Hematopoietic multipotent progenitor cell treated with erythropoietin and hydrocortisone succinate and interleukin-3 and kit ligand, for 8 days (in vitro differentiated cells): ENCODE measurements at regions not wholly inside any gene's neighbourhood (a gene's known extent, or its start where the extent isn't known, plus 50 kb on each side); places are given as distances from the start of the nearest gene placed in this dataset.

Source experiments
- DNase-seq: peaks from one replicate; pipeline ENCODE4 v3.0.0-alpha.2; 2015

GRCh38 chr6:128827675-128828464 lies 55.1 kb upstream of the LAMA2 start:
- no peak for DNase-seq

DNA sequence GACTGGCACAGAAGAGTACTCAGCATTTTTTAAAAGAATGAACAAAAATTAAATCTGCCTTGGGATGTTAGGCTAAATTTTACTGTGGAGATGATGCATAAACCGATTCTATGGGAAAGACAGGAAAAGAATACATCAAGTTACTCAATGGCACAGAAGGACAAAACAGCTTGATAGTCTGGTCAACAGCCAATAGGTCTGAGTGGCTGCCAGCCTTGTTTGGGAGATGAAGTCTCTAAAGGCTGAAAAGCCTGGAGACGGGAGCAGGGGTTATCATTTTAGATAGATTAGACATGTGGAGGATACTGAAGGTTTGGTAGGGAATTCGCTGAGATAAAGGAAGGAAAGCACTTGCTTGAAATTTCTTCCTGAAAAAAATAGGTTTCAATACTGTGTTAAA lies 56.3 kb upstream of the LAMA2 start:
- no peak for DNase-seq

- no peak for DNase-seq
Measured at GRCh38 chr6:128822271-128822670, 60.7 kb upstream of the LAMA2 start.

DNA sequence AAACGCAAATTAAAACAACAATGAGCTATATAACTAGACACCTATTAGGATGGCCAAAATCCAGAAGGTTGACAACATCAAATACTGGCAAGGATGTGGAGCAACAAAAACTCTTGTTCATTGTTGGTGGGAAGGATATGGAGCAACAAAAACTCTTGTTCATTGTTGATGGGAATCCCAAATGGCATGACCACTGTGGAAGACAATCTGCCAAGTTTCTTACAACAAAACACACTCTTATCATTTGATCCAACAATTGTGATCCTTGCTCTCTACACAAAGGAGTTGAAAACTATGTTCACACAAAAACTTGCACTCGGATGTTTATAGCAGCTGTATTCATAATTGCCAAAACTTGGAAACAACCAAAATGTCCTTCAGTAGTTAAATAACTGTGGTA lies 61.8 kb upstream of the LAMA2 start:
- DNase-seq = no peak

GRCh38 chr6:128808856-128809255 lies 74.1 kb upstream of the LAMA2 start:
- DNase-seq = no peak

- DNase-seq = peak; percentile 9
Measured at GRCh38 chr6:128807577-128807976, 75.4 kb upstream of the LAMA2 start.

DNA sequence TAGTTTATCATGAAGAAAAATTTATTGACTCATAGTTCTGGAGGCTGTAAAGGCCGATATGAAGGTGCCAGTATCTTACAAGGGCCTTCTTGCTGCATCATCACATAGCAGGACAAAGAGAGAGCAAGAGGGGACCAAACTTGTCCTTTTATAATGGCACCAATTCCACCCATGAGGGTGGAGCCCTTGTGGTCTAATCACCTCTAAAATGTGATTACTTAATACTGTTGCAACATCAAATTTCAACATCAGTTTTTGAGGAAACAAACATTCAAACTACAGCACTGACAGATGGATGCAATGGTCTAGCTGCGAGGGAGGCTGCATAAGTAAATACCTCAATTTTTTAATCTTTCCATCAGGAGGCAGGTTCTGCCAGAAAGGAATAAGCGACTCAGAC lies 76.7 kb upstream of the LAMA2 start:
- no peak for DNase-seq

GRCh38 chr6:128803911-128804310 lies 79.0 kb upstream of the LAMA2 start:
- no peak for DNase-seq

- no peak for DNase-seq
Measured at GRCh38 chr6:128801621-128802020, 81.3 kb upstream of the LAMA2 start.

GRCh38 chr6:128784266-128784665 lies 98.7 kb upstream of the LAMA2 start:
- DNase-seq = no peak

DNA sequence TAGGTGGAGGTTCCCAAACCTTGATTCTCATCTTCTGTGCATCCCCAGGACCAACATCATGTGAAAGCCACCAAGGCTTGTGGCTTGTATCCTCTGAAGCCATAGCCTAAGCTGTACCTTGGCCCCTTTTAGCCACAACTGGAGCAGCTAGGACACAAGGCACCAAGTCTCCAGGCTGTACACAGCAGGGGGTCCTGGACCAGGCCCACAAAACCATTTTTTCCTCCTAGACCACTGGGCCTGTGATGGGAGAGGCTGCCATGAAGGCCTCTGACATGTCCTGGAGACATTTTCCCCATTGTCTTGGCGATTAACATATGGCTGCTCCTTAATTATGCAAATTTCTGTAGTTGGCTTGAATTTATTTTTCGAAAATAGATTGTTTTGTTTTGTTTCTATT lies 114.8 kb upstream of the LAMA2 start:
- no peak for DNase-seq

GRCh38 chr6:128767705-128768104 lies 115.2 kb upstream of the LAMA2 start:
- DNase-seq = no peak

GRCh38 chr6:128767150-128767549 lies 115.8 kb upstream of the LAMA2 start:
- no peak for DNase-seq

GRCh38 chr6:128763599-128764300 lies 119.2 kb upstream of the LAMA2 start:
- DNase-seq = no peak

GRCh38 chr6:128759901-128760300 lies 123.0 kb upstream of the LAMA2 start:
- DNase-seq = no peak

DNA sequence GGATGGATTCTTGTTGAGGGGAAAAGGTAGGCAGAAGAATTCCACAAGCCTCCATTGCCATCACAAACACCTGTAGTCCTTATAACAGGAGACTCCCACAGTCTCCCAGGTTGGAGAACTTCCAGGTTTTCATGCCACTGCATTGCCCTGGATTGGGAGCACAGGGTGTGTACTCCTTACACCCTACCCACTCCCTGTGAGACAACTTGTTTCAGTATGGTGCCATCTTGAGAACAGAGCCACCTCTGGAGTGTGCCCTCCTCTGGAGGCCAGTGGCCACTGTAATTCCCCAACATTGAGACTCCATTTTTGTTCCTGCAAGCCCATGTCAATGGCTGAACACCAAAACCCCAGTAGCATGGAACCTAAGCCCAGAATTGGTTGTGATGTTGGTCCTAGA lies 123.5 kb upstream of the LAMA2 start:
- DNase-seq = no peak

DNA sequence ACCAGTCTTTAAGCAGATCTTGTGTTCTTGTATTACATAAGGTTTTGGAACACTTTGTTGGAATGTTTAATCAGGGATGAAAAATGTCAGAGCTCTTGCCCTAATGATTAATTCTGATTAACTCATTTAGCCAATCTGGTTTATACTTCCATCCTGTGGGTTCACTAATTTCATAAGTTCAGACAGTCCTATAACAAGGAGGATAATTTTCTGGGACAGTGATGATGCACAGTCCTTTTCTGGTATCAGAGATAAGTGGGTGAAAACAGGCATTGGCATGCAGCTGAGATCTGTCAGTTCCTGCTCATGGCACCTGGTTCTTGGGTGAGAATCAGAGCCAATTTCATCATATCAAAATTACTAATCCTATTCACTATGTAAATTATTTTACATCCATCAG lies 125.0 kb upstream of the LAMA2 start:
- DNase-seq = no peak

DNA sequence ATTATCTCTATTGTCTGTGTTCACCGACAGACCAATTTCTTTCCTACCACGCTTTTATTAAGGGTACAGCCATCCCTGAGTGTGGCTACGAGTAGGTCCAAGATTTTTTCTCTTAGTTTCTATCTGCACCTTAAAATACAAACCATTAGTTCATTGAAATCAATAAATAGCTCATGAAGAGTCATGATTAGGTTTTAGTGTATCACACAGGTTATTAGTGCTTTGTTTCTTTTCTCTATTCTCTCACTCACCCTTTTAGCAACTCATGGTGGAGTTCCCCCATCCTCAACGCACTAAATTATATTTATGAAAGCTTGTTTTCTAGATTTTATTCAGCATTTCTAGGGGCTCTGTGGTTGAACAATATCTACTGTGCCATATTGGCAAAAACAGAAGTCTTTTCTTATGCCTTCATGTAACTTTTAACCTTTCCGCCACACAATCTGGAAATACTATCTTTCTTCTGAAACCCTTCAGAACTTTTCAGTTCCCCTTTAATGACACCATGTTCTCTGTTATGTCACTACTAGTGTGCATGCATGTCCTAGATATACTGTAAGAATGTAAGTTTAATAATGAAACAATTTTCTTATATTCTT lies 128.2 kb upstream of the LAMA2 start:
- no peak for DNase-seq

DNA sequence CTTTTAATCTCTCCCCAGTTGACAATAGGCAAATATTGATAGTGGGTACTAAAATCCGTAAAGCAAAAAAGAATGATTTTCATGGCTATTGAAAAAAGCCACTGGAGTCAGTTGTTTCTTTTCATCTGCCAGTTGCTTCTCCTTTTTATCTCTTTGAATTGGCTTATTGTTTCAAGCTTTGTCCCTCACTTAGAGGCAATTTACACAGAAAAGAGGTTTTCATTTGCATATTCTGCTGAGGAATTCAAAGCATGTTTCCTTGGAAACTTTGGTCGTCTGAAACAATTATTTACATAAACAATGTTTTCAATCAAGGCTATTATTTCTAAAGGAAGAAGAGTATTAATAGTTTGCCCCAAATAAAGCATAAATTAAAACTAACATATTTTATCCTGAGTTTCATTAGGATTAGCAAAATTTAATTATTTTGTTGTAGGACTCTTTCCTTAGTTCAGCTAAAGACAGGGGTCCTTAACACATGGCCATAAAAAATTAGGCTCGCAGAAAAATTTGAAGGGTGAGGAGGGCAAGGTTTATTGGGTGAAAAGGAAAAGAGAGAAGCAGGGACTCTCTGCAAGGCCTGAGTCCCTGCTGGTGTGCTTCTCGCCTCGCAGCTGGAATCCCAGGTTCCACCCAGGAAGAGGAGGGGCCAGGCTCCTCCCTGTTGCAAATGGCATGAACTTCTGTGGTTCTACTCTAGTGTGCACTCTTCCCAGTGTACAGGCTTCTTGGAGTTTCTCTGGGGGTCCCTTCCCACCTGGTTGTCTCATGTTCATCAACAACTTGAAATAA lies 138.8 kb upstream of the LAMA2 start:
- DNase-seq = no peak

DNA sequence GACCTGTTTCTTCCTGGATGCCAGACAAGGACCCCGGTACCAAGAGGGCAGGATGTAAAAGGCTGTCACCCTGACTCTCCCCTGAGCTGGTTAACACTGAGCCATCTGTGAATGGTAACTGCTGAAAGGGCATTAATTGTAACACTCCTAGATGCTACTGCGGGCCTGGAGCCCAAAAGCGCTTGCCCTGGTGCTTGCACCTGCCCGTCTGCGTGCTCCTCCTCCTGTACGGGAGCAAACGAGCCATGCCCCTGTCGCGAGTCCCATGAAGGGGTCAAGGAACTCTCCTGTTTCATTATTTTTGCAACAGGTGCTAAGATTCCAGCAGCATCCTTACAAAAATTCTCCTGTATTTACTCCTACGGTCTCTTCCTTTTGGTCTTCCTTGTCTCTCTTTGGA lies 140.0 kb upstream of the LAMA2 start:
- no peak for DNase-seq

DNA sequence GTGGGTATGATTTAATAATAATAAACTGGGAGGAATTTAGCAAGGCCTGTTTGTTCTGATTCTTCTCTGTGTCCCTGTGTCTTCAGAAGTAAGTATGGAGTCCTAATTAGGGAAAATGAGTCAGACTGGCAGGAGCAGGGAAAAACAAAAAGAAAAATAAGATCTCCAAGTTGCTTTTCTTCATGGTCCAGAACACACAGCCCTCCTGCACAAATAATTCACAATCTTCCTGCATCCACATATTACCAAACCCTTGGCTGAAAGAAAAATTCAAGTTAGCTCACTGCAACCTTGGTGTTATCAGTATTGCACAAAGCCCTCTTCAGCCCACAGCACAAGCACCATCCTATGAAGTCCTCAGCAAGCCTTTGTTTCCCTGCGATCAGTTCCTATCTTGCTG lies 142.0 kb upstream of the LAMA2 start:
- DNase-seq = no peak

- no peak for DNase-seq
Measured at GRCh38 chr6:128739112-128739511, 143.8 kb upstream of the LAMA2 start.

DNA sequence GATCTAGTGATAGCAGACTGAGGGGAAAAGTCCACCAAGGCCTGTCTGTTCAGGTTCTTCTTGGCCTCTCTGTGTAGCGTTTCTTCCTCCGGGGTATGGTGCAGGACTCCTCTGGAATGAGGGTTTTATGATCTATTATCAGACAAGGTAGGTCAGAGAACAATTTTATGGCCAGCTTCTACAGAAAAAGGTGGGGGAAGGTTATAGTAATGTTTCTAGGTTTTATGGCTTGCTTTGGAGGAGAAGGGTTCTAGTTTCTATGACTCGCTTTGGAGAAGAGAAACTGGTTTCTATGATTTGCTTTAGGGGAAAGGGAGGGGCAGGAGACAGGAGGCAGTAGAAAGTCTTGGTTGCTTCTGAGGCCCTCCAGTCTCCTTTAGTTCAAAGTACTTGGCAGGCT lies 144.8 kb upstream of the LAMA2 start:
- no peak for DNase-seq
